GM21723 (cell line): ENCODE measurements at regions not wholly inside any gene's neighbourhood (a gene's known extent, or its start where the extent isn't known, plus 50 kb on each side); places are given as distances from the start of the nearest gene placed in this dataset.

ENCODE experiments used
- ATAC-seq: cut with Tn5 transposase; IDR thresholded peaks from one replicate; pipeline ENCODE4 v1.9.1; 2021; ENCODE audit warnings: mild to moderate bottlenecking, moderate library complexity; ENCODE audit not compliant: unreplicated experiment

DNA sequence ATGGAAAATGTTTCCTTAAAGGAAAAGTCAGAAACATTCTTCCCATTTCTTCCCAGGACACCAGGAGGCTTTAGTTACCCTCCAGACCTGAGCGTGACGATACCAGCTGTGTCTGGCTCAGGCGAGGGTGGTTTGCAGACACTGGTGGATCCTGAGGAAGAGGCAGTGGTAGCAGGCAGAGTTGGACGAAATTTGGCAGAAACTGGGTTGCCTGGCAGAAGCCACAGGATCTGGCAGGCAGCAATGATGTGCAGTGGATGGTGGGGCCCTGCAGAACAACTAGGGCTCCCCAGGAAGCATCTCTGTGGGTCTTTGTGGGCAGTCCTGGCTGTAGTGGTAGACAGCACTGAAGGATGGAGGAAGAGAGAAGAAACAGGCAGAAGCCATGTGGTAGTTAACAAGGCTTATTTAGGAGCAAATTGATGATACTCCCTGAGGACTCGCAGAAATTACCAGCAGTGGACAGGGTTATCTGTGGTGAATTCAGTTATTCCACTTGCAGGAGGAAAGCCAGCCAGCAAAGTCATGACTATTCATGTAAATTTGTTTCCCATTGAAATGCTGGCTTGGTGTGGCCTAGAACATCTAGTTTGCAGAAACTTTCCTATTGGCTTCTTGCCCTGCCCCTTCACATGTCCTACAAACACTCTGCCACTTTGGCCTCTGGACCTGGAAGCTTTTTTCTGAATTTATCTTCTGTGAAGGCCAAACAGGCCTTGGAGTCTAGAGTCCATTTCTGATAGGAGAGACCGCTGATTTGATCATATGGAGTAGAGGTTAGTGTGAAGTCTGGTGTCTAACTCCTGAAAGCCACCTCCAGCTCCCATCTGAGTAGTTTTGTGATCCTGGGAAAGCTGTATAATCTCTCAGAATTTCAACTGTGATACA, 212.0 kb downstream of the DMRT2 start:
- ATAC-seq, result no peak

DNA sequence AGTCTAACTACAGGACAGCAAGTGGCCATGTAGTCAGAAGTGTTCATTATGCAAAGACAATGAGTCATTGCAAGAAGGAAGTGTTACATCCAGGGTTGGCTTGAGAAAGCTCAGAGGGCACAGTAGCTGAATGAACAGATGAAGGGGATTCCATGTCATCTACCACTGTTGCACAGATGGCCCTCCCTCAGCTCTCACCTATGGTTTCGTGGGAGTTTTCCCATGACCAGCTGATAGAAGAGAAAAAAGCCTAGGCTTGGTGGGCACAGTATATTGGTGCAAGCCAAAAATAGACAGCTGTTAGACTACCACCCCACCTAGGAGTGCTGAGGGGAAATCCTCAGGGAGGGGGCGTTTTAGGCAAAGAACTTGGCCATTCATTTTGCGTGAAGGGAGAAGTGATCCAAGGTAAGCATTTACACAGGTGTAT, 217.0 kb downstream of the DMRT2 start:
- peak; percentile 75 for ATAC-seq

DNA sequence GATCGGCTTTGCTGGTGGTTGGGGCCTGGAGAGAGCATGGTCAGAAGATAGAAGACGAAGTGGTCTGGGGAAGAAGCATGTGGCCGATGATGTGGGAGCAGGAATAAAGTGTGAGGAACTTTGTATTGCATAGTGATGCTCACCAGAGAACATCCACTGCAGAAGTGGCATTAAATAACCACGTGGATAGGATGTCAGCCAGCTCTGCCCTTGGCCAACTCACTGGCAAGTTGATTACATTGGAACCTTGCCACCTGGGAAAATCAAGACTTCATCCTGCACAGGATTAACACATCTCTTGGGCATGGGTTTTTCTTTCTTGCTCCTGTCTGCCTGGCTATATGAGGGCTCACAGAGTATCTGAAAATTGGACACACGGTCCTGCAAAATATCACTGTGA, 217.4 kb downstream of the DMRT2 start:
- ATAC-seq, result no peak

DNA sequence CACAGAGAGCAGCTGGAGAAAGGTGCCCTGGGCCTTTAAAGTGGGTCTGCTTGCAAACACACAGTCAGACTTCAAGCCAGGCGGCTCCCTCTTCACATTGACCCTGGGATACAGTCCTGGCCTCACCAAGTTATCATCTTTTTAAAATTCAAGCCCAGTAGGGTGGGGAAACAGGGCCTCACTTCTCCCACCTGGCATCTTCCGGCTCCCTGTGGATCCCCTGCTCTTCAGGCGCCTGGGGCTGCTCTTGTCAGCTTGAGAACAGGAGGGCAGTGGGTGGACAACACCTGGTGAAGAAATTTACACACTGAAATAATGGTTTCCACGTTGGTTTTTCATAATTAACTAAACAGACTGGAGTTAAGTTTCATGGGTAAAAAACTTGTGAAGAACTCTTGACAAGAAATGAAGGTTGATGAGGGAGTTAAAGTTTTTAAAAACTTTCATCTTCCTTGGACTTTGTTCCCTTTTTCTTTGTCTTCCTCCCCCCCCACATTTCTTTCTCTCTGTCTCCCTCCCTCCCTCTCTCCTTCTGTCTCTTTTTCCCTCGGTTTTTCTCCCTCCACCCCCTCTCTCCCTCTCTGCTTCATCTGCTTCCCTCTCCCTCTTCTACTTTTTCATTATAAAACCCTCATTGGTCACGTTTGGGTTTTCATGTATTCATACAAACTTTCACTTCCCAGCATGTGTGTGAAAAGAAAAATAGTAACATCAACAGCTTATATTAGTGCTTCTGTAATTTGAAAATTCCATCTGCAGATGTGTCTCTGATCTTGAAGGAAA, 219.6 kb downstream of the DMRT2 start:
- no peak for ATAC-seq

- ATAC-seq, result no peak
These were observed 221.2 kb downstream of the DMRT2 start for GRCh38 chr9:1271367-1271766.

GRCh38 chr9:1271786-1272185, 221.6 kb downstream of the DMRT2 start:
- no peak for ATAC-seq

- ATAC-seq, result no peak
These were observed 222.3 kb downstream of the DMRT2 start for GRCh38 chr9:1272488-1272887.

- no peak for ATAC-seq
These were observed 223.7 kb downstream of the DMRT2 start for GRCh38 chr9:1273859-1274258.

DNA sequence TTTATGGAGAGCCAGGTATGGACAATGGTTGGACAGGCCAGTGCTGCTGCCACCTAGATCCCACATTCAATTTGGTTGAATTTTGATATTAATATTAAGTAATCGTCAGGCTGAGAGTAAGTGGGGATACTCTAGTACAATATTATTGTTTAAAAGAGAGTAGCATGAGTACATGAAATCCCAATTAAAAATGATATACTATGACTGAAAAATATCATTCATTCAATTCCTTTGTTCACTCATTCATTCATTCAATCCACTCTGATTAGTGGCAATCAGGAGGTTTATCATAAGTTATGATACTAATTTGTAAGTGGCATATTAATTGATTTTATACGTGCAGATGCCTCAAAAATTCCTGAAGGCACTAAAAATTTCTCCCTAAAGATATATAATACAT, 224.2 kb downstream of the DMRT2 start:
- ATAC-seq, result no peak

- no peak for ATAC-seq
These were observed 226.3 kb downstream of the DMRT2 start for GRCh38 chr9:1276474-1276873.

DNA sequence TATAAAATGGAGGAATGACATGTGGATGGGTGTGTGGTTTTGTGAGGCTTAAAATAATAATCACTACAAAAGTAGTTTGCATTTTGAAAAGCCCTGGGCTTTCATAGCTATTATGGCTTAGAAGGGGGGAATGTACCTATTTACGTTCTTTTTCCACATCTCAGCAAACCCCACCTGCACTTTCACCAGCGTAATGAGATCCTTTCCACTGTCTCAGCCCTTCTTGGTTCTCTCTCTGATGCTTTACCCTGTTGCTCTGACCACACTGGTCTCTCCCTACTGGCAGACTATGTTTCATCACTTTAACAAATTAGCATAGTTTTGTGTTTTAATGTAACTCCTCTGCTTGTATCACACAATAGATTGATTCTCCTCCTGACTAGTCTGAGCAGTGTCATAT, 234.6 kb downstream of the DMRT2 start:
- no peak for ATAC-seq

DNA sequence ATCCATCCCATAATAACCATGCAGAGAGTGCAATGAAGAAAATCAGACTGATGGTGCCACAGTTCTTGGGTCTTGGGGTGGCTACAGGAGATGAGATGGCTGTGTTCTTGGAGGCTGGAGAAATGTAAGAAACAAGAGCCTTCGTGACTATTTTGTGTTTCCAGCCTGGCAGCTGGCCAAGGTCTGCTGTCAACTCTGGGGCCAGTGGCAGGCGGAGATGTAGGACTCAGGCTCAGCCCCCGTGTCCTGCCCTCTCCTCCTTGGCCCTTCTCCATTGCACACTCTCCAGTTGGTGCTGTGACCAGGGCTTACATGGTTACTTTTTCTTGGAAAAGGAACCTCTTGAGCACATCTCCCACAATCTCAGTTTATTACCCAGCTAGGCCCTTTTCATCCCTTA, 235.4 kb downstream of the DMRT2 start:
- ATAC-seq, result no peak

DNA sequence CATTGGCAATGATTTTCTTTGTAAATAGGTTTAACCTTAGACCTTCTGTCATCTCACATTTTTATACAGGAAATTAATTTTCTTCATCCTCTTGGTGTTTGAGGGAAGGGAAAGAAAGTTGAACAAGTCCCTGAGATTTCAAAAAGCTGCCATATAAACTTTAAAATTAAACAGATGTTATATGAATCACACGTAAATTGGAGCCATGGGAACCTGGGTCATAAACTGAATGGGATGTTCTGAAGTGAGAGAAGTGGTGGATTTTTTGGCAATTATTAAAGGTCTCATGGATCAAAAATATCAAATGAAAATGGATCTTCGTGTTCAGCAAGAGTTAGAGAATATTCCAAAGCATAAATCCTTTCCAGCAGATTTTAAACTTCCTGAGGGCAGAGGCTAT, 242.2 kb downstream of the DMRT2 start:
- no peak for ATAC-seq

DNA sequence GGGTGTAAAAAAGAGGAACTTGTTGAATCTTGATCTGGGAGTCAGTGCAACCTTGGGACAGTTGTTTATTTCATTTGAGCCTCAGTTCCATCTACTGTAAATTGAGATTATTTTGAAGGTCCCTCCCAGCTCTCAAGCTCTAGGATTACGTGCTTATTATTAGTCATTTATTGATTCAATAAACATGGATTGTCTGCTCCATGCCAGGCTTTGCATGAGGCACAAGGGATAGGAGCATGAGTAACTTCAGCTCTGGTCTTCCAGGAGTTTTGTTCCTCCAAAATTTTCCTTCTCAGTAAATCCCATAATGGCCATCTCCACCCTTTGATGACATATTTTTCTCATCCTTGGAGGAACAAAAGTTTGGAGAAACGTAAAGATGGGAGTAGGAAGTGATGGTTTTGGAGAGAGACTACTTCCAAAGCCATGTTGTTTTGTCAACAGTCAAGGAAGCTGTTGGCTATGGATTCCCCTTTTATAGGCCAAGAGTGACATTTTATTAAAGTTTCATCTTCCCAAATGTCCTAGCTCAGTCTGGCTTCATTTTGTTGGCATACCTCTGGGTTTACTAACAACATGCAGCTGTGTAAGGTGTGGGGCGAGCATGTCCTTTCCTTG, 244.6 kb downstream of the DMRT2 start:
- no peak for ATAC-seq

- ATAC-seq, result no peak
These were observed 246.2 kb downstream of the DMRT2 start for GRCh38 chr9:1296331-1296730.

DNA sequence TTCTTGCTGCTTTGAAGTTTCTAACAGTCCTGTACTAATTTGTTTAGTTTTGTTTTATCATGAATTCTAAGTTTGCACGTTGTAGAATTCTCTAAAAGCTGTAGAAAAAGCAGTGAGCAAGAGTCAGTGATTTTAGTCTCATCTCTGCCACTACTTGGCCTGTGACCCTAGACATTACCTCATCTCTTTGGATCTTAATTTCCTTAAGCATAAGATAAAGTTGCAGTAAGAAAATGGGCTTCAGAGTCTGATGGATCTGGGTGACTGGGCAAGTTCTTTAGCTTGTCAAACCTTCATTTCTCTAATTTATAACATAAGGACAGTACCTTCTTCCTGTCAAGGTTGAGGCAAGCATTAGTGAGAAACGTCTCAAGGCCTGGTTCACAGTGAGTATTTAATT, 247.9 kb downstream of the DMRT2 start:
- no peak for ATAC-seq

DNA sequence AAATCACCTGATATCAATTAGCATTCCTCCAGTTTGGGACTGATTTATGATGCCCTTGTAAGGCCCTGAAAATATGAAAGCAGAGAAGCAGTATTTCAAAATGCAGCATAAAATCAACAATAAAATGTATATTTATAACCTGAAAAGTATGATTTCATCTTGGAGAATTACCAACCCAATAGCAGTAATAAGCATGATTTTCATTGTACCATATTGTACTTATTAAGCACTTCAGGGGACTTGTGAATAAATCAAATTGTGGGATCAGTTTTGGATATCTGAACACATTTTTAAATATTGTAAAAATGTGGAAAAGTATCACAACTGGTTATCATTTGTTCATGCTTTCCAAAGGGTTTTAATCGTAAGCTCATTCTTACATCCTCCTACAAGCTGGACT, 250.8 kb downstream of the DMRT2 start:
- ATAC-seq, result no peak

DNA sequence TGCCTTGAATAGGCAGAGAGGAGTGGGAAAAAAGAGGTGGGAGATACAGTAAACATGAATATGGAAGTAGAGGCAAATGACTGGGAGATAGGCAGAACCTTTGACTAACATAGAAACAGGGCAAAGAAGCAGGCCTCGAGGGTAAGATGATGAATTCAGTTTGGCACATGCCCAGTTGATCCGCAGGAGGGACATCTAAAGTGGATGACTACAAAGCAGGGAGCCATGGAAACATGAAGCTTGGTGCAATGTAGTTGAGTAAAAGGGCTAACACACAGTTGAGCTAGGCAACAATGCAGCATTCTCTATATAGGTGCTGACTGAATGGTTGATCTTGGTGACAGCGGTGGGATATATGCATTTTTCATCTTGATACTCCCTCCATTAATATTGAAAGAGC, 253.8 kb downstream of the DMRT2 start:
- ATAC-seq, result no peak

GRCh38 chr9:1311462-1312042, 261.4 kb downstream of the DMRT2 start:
- no peak for ATAC-seq

GRCh38 chr9:1319436-1319835, 269.3 kb downstream of the DMRT2 start:
- no peak for ATAC-seq

GRCh38 chr9:1320051-1320557, 269.9 kb downstream of the DMRT2 start:
- no peak for ATAC-seq
